ENCODE measurements at regions not wholly inside any gene's neighbourhood (a gene's known extent, or its start where the extent isn't known, plus 50 kb on each side); places are given as distances from the start of the nearest gene placed in this dataset.
A peak's percentile ranks its signal among the peaks of the same experiment; 100 is the strongest.

DNA sequence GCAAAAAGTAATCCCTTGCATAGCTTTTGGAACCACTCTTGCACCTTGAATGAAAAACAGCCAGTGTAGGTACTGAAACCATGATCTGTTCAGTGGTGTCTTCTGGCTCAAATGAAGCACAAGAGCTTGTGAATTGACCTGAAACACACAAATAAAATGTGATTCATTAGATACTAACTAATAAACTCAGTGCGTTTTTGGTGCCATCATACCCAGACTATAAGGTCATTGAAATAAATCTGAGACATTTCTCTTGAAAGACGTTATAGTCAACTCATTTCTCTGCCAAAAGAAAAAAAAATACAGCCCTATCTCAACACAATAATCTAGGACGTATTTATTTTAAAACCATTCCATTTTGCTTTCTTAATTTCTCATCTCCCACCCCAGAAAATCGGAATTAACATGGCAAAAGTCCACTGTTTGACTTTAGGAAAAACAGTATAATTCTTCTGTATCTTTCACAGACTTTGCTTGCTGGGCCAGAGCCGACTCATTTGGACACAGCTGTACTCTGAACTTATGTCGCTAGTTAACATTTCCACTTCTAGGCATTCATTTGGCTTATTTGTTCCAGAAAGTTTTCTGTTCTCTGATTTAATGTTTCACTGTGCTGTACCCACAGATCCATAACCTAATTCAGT lies 284.9 kb upstream of the TBL1XR1 start:
- H3K4me3 ChIP-seq (ENCODE audit: low read length) = no peak overlapping the region
- TF ChIP-seq, protein P1, sequence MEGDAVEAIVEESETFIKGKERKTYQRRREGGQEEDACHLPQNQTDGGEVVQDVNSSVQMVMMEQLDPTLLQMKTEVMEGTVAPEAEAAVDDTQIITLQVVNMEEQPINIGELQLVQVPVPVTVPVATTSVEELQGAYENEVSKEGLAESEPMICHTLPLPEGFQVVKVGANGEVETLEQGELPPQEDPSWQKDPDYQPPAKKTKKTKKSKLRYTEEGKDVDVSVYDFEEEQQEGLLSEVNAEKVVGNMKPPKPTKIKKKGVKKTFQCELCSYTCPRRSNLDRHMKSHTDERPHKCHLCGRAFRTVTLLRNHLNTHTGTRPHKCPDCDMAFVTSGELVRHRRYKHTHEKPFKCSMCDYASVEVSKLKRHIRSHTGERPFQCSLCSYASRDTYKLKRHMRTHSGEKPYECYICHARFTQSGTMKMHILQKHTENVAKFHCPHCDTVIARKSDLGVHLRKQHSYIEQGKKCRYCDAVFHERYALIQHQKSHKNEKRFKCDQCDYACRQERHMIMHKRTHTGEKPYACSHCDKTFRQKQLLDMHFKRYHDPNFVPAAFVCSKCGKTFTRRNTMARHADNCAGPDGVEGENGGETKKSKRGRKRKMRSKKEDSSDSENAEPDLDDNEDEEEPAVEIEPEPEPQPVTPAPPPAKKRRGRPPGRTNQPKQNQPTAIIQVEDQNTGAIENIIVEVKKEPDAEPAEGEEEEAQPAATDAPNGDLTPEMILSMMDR (conservative IDR thresholded peaks at IDR 0.05; ENCODE audit: low read depth, low read length) = no peak
- no peak for DNase-seq (ENCODE audit: low read depth)

DNA sequence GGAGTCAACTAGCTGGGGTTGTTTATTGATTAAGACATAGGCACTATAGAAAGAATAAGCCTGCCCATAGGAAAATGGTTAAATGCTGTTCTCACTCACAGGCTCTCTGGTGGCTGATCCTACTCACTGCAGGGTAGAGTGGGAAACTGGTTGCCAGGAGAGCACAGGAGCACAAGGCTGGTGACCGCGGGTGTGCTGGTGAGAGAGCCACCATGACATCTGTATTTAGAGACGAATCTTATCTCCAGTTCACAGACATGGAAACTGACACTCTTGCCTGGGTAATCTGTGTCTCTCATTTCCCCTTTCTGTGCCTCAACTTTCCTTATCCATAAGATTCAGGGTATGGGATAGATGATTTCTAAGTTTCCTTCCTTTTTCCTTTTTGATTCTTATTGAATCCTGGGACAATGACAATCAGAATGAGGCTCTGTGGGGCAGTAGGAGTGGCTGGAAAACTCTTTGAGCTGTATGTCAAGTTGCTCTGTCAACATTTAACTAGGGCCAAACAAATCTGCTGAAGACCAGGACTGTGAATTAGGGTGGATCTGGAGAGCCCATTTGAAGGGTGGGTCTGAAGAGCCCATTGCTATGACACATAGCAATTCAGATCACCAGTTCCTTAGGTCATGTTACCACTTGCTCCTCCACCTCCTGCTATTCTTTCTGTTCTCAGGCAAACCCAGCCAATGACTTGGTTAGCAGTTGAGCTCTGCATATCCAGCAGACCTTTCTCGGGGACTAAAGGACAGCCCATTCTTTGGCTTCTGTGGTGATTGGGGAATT lies 286.1 kb upstream of the TBL1XR1 start:
- DNase-seq (ENCODE audit: low read depth) = no peak
- H3K4me3 ChIP-seq (ENCODE audit: low read length) = no peak overlapping the region
- TF ChIP-seq, protein P1 (conservative IDR thresholded peaks at IDR 0.05; ENCODE audit: low read depth, low read length) = peak; percentile 44

DNA sequence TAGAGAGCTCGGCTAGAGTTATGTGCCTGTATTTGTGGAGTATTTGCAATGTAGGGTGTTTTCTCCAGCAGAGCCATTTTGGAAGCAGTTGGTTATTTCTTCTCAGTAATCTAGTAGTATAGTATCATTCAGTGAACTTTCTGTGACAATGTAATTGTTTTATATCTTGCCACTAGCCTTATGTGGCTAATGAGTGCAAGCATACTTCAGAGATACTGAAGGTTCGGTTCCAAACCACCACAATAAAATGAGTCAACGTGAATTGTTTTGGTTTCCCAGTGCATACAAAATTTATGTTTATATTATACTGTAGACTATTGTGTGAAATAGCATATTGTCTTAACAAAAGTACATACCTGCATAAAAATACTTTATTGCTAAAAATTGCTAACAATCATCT lies 286.9 kb upstream of the TBL1XR1 start:
- TF ChIP-seq, protein P1 (conservative IDR thresholded peaks at IDR 0.05; ENCODE audit: low read depth, low read length) = no peak
- DNase-seq (ENCODE audit: low read depth) = no peak
- H3K4me3 ChIP-seq (ENCODE audit: low read length) = no peak overlapping the region

DNA sequence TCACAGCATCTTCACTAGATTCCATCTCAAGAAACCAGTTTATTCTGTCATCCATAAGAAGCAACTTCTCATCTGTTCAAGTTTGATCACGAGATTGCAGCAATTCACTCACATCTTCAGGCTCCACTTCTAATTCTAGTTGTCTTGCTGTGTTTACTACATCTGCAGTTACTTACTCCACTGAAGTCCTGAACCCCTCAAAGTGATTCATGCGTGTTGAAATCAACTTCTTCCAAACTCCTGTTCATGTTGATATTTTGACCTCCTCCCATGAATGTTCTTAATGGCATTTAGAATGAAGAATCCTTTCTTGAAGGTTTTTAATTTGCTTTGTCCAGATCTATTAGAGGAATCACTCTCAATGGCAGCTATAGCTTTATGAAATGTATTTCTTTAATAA lies 287.6 kb upstream of the TBL1XR1 start:
- DNase-seq (ENCODE audit: low read depth) = no peak
- no peak overlapping the region for H3K4me3 ChIP-seq (ENCODE audit: low read length)
- TF ChIP-seq, protein P1 (conservative IDR thresholded peaks at IDR 0.05; ENCODE audit: low read depth, low read length) = no peak

DNA sequence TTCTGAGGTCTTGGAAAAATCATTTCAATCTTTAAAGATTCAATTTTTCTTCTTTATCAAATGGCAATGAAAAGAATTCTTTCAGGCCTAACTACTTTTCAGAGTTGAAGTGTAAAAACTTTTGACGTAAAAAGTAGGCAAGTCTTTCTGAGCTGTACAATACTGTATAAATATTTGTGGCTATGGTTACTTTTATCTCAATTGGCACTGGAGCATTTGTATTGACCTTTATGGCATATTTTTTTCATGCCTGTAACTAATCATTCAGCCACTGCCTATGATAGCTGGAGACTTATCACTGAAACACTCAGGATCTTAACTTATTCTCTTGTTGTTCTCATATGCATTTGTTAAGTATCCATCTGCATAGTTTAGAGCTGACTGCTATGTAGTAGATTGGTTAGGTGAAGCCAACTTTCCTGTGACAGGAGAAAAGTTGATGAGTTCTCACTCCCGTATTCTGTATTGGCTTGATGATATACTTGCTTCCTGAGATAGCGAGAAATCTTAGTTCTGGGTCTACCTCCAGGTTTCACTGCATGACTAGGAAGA lies 290.4 kb upstream of the TBL1XR1 start:
- H3K4me3 ChIP-seq (ENCODE audit: low read length) = no peak overlapping the region
- TF ChIP-seq, protein P1 (conservative IDR thresholded peaks at IDR 0.05; ENCODE audit: low read depth, low read length) = no peak
- DNase-seq (ENCODE audit: low read depth) = no peak

DNA sequence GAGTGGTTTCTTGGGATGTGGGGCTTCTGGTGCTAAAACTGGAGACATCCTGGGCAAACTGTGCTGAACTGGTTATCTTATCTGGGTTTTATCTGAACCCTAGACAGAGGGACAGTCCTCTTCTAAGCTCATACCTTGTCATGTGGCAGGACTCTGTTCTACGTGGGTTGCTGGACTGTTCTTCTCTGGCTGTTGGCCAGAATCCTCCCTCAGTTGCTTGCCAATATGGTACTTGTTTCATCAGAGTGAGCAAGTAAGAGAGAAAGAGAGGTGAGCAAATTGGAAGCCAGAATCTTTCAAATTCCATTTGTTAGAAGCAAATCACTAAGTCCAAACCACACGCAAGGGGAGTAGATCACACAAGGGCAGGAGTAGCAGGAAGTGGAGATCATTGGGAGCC lies 291.5 kb upstream of the TBL1XR1 start:
- H3K4me3 ChIP-seq (ENCODE audit: low read length) = no peak overlapping the region
- TF ChIP-seq, protein P1 (conservative IDR thresholded peaks at IDR 0.05; ENCODE audit: low read depth, low read length) = no peak
- no peak for DNase-seq (ENCODE audit: low read depth)
